ENCODE measurements at regions not wholly inside any gene's neighbourhood (a gene's known extent, or its start where the extent isn't known, plus 50 kb on each side); places are given as distances from the start of the nearest gene placed in this dataset.

GRCh38 chr10:8389630-8390029, 335.1 kb downstream of the GATA3 start:
- no peak for TF ChIP-seq CTCF (IDR thresholded peaks at IDR 0.05)
- TF ChIP-seq POLR2A (IDR thresholded peaks at IDR 0.05), result no peak

Data from esophagus squamous epithelium (tissue), 4 donors.